Adrenal gland (tissue), 9 donors: ENCODE measurements at regions not wholly inside any gene's neighbourhood (a gene's known extent, or its start where the extent isn't known, plus 50 kb on each side); places are given as distances from the start of the nearest gene placed in this dataset.

Source experiments
- DNase-seq, 7 donors: peaks; one replicate each; pipeline ENCODE4 v3.0.0-alpha.2; 2019 to 2020
- H3K27ac ChIP-seq, 5 donors: fragments of 200-600 bp; sonication (generic) in 4 of 5; 1 replicate in 3 of 5; 2 replicates in 2 of 5; pipeline versions ENCODE4 v1.5.1 to v1.8.0; 2016 to 2020; ENCODE audit warnings: mild to moderate bottlenecking in 1 of 5
- H3K27me3 ChIP-seq: fragments of 200-600 bp; 2 replicates; pipeline ENCODE4 v1.8.0; 2021
- H3K36me3 ChIP-seq, 2 donors: fragments of 200-600 bp; replicated peaks in 1 of 2; 1 replicate in 1 of 2; 2 replicates in 1 of 2; pipeline versions ENCODE4 v1.5.1 to v1.8.0; 2018 to 2022
- H3K4me1 ChIP-seq, 2 donors: fragments of 200-600 bp; replicated peaks in 1 of 2; 1 replicate in 1 of 2; 2 replicates in 1 of 2; pipeline versions ENCODE4 v1.5.1 to v1.8.0; 2018 to 2021
- H3K4me3 ChIP-seq, 4 donors: fragments of 200-600 bp; sonication (generic) in 3 of 4; one replicate each; pipeline ENCODE4 v1.5.1; 2016 to 2018
- H3K9me3 ChIP-seq, 3 donors: fragments of 200-600 bp; sonication (generic) in 1 of 3; replicated peaks in 1 of 3; 1 replicate in 2 of 3; 2 replicates in 1 of 3; pipeline versions ENCODE4 v1.5.1 to v1.8.0; 2016 to 2021
- CTCF ChIP-seq, 6 experiments: fragments of 450-650 bp in 4 of 6; fragments of 200-600 bp in 2 of 6; sonication (generic) in 1 of 6; IDR thresholded peaks; 1 replicate in 5 of 6; 2 replicates in 1 of 6; pipeline versions ENCODE4 v1.5.1 to v1.8.0; 2016 to 2021; ENCODE audit warnings: antibody characterized with exemption in 6 of 6, mild to moderate bottlenecking in 2 of 6, moderate library complexity in 1 of 6
- POLR2A ChIP-seq, 2 donors: fragments of 450-650 bp; IDR thresholded peaks; one replicate each; pipeline ENCODE4 v1.6.1; 2017; ENCODE audit warnings: antibody characterized with exemption in 2 of 2, mild to moderate bottlenecking in 2 of 2, moderate library complexity in 1 of 2
- WGBS, 4 donors: extraction: QIAGEN DNeasy Blood & Tissue Kit in 2 of 4; methylation state at CpG; one replicate each; pipeline versions ENCODE4 v1.1.5 to v1.1.7; 2013 to 2017; 5-methylcytosine and 5-hydroxymethylcytosine counted together
- intact Hi-C, 2 donors: fragments of 100-400 bp; cut with DNase I; formaldehyde crosslinking; loops; one replicate each; pipeline versions ENCODE4 v1.14.1 to v1.15.0; 2022 to 2023
- donor health status: healthy with polysubstance abuse.
- donor health status: Bipolar disorder and iron deficiency.
- donor health status: DM: yes; HTN: yes; CAD: no.
- donor health status: DM: no; HTN: no; CAD: no.
- donor health status: DM: no; HTN: no; CAD: no.

- H3K4me1 ChIP-seq: no peaks in the 10 kb centered on the region
- no peaks in the 10 kb centered on the region for H3K36me3 ChIP-seq
- intact Hi-C loops: no loop called here
- no peak overlapping the region for H3K4me3 ChIP-seq
- DNase-seq: no peak
- no peaks in the 10 kb centered on the region for H3K9me3 ChIP-seq
- H3K27ac ChIP-seq: no peak overlapping the region
- H3K27me3 ChIP-seq: no peaks in the 10 kb centered on the region
- TF ChIP-seq CTCF (IDR thresholded peaks at IDR 0.05) (no peak), POLR2A (IDR thresholded peaks at IDR 0.05) (no peak)
- WGBS, 4 donors: 13 to 69% (median 37%) methylated on average over 1 of the region's 1 CpG
These were observed 1348.8 kb downstream of the STIM2 start for GRCh38 chr4:28209371-28209924.

DNA sequence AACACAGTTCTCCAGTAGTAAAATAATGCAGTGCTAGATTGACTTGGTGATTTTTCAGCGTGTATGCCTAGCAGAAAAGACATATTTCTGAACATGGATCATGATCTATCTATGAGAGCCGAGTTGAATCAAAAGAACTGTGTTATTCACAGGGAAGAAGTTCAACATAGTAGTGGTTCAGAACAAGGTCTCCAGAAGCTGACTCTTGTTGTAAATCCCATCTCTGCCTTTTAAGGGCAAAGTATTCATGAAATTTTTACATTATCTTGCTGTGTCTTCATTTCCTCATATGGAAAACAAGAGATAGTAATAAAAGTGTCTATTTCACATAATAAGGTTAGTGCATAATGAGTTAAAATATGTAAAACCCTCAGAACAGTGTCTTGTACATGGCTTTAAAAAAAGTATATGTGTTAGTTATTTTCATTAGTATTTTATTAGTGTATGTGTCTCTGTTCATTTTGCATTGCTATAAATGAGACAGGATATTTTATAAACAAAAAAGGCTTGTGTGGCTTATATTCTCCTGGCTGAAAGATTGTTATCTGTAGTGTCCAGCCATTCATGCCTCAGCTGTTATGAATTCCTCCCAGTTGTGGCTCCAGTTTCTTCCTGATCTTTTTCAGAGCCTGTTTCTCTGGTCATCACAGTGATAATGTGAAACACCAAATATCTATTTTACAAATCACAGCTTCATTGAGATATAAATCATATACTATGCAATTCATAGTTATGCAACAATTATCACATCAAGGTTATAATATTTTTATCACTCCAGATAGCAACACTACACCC lies 1351.2 kb downstream of the STIM2 start:
- DNase-seq: no peak
- WGBS, 4 donors: 28 to 51% (median 37%) methylated on average over 2 of the region's 2 CpGs
- TF ChIP-seq CTCF (IDR thresholded peaks at IDR 0.05) (no peak), POLR2A (IDR thresholded peaks at IDR 0.05) (no peak)

DNA sequence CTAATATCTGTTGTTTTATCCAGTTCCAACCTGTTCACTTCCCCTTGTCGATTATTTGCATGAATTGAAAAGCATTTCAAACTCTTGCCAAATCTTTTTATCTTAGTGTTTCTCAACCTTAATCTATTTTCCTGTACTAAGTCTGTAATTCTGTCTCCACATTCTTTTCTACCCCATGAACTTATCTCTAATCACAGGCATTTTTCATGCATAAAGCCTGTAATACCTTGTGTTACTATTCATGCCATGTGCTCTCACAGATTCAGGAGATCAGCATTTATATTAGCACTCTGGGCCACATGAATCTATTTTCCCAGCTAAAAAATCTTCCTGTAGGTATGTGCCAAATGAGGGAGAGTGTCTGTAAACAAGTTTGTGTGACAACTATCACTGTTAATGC lies 1360.9 kb downstream of the STIM2 start:
- no peak overlapping the region for H3K4me3 ChIP-seq
- H3K27me3 ChIP-seq: no peaks in the 10 kb centered on the region
- intact Hi-C loops: no loop called here
- H3K36me3 ChIP-seq: no peaks in the 10 kb centered on the region
- no peak for DNase-seq
- H3K27ac ChIP-seq: no peak overlapping the region
- 50 to 54% (median 53%) methylated on average over 1 of the region's 1 CpG for WGBS, 4 donors
- H3K9me3 ChIP-seq: no peaks in the 10 kb centered on the region
- TF ChIP-seq CTCF (IDR thresholded peaks at IDR 0.05) (no peak), POLR2A (IDR thresholded peaks at IDR 0.05) (no peak)
- H3K4me1 ChIP-seq: no peaks in the 10 kb centered on the region

More for the DNA sequence above, 1351.2 kb downstream of the STIM2 start:
- no peaks in the 10 kb centered on the region for H3K36me3 ChIP-seq
- H3K4me3 ChIP-seq: no peak overlapping the region
- H3K9me3 ChIP-seq: no peaks in the 10 kb centered on the region
- no peaks in the 10 kb centered on the region for H3K27me3 ChIP-seq
- H3K4me1 ChIP-seq: no peaks in the 10 kb centered on the region
- intact Hi-C loops: no loop called here
- H3K27ac ChIP-seq: no peak overlapping the region

- intact Hi-C loops: no loop called here
- H3K9me3 ChIP-seq: no peaks in the 10 kb centered on the region
- no peak overlapping the region for H3K27ac ChIP-seq
- H3K27me3 ChIP-seq: no peaks in the 10 kb centered on the region
- WGBS, 4 donors: 57 to 74% (median 62%) methylated on average over 2 of the region's 2 CpGs
- H3K4me1 ChIP-seq: no peaks in the 10 kb centered on the region
- no peak overlapping the region for H3K4me3 ChIP-seq
- H3K36me3 ChIP-seq: no peaks in the 10 kb centered on the region
- DNase-seq: no peak
- TF ChIP-seq CTCF (IDR thresholded peaks at IDR 0.05) (no peak), POLR2A (IDR thresholded peaks at IDR 0.05) (no peak)
These were observed 1364.4 kb downstream of the STIM2 start for GRCh38 chr4:28225050-28225449.
